Heart right ventricle (tissue), 16 donors: ENCODE measurements at regions not wholly inside any gene's neighbourhood (a gene's known extent, or its start where the extent isn't known, plus 50 kb on each side); places are given as distances from the start of the nearest gene placed in this dataset.

Experiments used
- ATAC-seq, 8 donors: fragments of 200-7000 bp; cut with Tn5 transposase; one replicate each; pipeline ENCODE4 v1.9.1; 2020; ENCODE audit warnings: mild to moderate bottlenecking in 8 of 8, moderate library complexity in 8 of 8, moderate number of reproducible peaks in 1 of 8
- DNase-seq, 2 donors: peaks; one replicate each; pipeline ENCODE4 v3.0.0-alpha.2; 2020
- H3K27ac ChIP-seq, 10 donors: fragments of 200-600 bp; sonication (generic) in 2 of 10; one replicate each; pipeline versions ENCODE4 v1.5.0 to v1.8.0; 2020 to 2022; ENCODE audit warnings: mild to moderate bottlenecking in 3 of 10
- H3K27me3 ChIP-seq, 7 donors: fragments of 200-600 bp; one replicate each; pipeline ENCODE4 v1.8.0; 2021 to 2022; ENCODE audit warnings: mild to moderate bottlenecking in 2 of 7
- H3K36me3 ChIP-seq, 9 donors: fragments of 200-600 bp; sonication (generic) in 1 of 9; one replicate each; pipeline versions ENCODE4 v1.5.0 to v1.8.0; 2020 to 2022; ENCODE audit warnings: mild to moderate bottlenecking in 2 of 9
- H3K4me1 ChIP-seq, 9 donors: fragments of 200-600 bp; sonication (generic) in 1 of 9; one replicate each; pipeline versions ENCODE4 v1.5.0 to v1.8.0; 2020 to 2022; ENCODE audit warnings: mild to moderate bottlenecking in 4 of 9
- H3K4me3 ChIP-seq, 10 donors: fragments of 200-600 bp; sonication (generic) in 2 of 10; one replicate each; pipeline versions ENCODE4 v1.5.0 to v1.8.0; 2020 to 2022; ENCODE audit warnings: mild to moderate bottlenecking in 7 of 10, moderate library complexity in 2 of 10
- H3K9me3 ChIP-seq, 11 donors: fragments of 200-600 bp in 10 of 11; sonication (generic) in 2 of 11; one replicate each; pipeline versions ENCODE4 v1.5.0 to v1.8.0; 2013 to 2022; ENCODE audit warnings: mild to moderate bottlenecking in 2 of 11, control low read depth in 1 of 11, moderate library complexity in 1 of 11
- WGBS, 2 donors: extraction: QIAGEN DNeasy Blood & Tissue Kit; methylation state at CpG; one replicate each; pipeline ENCODE4 v1.1.7; 2013; ENCODE audit warnings: inconsistent platforms in 1 of 2; 5-methylcytosine and 5-hydroxymethylcytosine counted together
- intact Hi-C, 10 donors: fragments of 100-400 bp; cut with DNase I; formaldehyde crosslinking; loops; one replicate each; pipeline versions ENCODE4 v1.11.1 to v1.14.2; 2022
- TF ChIP-seq, protein P1 (sequence below), 9 donors: fragments of 200-600 bp; sonication (generic) in 2 of 9; IDR thresholded peaks; one replicate each; pipeline versions ENCODE4 v1.5.0 to v1.8.0; 2021 to 2022; ENCODE audit warnings: antibody characterized with exemption in 9 of 9, mild to moderate bottlenecking in 5 of 9, moderate library complexity in 1 of 9
- donor health status: Arrhythmogenic right ventricular cardiomyopathy.
- donor health status: ischemic (EF 13 %, LVEDD 7.1; RV severe dilation, severe dysfunction).
- donor health status: healthy with polysubstance abuse.
- donor health status: DM: no; HTN: yes; CAD: no.
- donor health status: DM: no; HTN: no; CAD: no.
- donor health status: ischemic (EF 25% LVEDD 6.9; RV normal size, moderate dysfunction).
- donor health status: ischemic (EF 25% LVEDD 5.7; RV mildly dilated, moderate dysfunction).
- donor health status: healthy.
- donor health status: DM: yes; HTN: yes; CAD: no.
- donor health status: Ischemic cardiomyopathy.
- donor health status: ischemic (EF 35%, LVEDD 5.7; RV mildly dilated, moderate dysfunction).
- donor health status: nonischemic (EF 11% LVEDD 7.7; RV severe dilation, severe dysfunction).
- donor health status: DM: yes; HTN: yes; CAD: no.
- donor health status: PGD.
- donor health status: ischemic (EF 29% LVEDD 5.4; RV normal size, mild dysfunction).
- donor health status: nonischemic (EF 23%, LVEDD 6.1; RV moderate dilation, normal function).

DNA sequence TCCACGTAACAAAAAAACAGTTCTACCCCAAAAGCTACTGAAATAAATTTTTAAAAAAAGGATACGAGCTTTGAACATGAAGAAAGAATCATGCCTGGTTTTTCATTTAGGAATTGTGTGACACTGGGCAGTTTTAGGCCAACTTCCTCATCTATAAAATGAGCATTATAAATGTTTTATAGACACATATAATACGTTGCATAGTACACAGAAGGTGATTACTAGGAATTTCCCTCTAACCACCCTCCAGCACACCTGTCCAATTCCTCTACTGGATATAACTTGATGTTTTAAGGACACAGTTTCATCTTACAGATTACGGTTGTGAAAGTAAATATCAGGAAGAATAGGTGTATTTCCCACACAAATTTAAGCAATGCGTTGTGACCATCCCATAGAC, 85.5 kb upstream of the IQCM start:
- peaks cover 0 to 6% (median 0%) of the 10 kb centered on the region in 11 donors for H3K9me3 ChIP-seq
- no peak for ATAC-seq
- H3K4me3 ChIP-seq = no peak overlapping the region
- H3K27ac ChIP-seq = no peak overlapping the region
- 74 to 89% methylated on average over 5 of the region's 5 CpGs for WGBS, 2 donors
- intact Hi-C loops = loop anchor here in 1 of 10 donors (10.0 kb wide), 1 partner anchor 356 kb away; no protein-coding TSS in a partner anchor
- no peaks in the 10 kb centered on the region for H3K27me3 ChIP-seq
- DNase-seq = no peak
- TF ChIP-seq, protein P1, sequence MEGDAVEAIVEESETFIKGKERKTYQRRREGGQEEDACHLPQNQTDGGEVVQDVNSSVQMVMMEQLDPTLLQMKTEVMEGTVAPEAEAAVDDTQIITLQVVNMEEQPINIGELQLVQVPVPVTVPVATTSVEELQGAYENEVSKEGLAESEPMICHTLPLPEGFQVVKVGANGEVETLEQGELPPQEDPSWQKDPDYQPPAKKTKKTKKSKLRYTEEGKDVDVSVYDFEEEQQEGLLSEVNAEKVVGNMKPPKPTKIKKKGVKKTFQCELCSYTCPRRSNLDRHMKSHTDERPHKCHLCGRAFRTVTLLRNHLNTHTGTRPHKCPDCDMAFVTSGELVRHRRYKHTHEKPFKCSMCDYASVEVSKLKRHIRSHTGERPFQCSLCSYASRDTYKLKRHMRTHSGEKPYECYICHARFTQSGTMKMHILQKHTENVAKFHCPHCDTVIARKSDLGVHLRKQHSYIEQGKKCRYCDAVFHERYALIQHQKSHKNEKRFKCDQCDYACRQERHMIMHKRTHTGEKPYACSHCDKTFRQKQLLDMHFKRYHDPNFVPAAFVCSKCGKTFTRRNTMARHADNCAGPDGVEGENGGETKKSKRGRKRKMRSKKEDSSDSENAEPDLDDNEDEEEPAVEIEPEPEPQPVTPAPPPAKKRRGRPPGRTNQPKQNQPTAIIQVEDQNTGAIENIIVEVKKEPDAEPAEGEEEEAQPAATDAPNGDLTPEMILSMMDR (IDR thresholded peaks at IDR 0.05) = no peak
- H3K4me1 ChIP-seq = no peaks in the 10 kb centered on the region
- no peaks in the 10 kb centered on the region for H3K36me3 ChIP-seq

DNA sequence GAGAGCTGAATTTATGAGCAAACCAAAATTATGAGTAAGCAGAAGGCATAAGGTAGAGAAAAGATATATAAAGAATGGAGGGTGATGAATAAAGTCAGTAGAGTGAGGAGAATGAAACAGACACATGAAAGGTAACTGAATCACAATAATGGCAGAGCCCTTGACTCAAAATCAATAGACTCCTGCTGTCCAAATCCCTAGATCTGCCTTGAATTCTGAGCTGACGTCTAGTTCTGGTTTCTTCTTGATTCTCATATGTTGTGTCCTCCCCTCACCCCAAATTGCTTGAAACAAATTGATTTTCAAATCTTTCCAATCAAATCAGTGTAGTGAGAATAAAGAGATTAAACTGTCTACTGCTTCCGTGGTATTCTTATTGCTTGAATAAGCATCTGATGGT, 86.6 kb upstream of the IQCM start:
- intact Hi-C loops = loop anchor here in 1 of 10 donors (10.0 kb wide), 1 partner anchor 357 kb away; no protein-coding TSS in a partner anchor
- TF ChIP-seq, protein P1 (IDR thresholded peaks at IDR 0.05) = no peak
- ATAC-seq (no peak), DNase-seq (no peak)
- no peaks in the 10 kb centered on the region for H3K27me3 ChIP-seq
- H3K27ac ChIP-seq = no peak overlapping the region
- H3K4me1 ChIP-seq = no peaks in the 10 kb centered on the region
- no peak overlapping the region for H3K4me3 ChIP-seq
- H3K9me3 ChIP-seq = peaks cover 0 to 6% (median 0%) of the 10 kb centered on the region in 11 donors
- no peaks in the 10 kb centered on the region for H3K36me3 ChIP-seq
- 48 to 91% methylated on average over 2 of the region's 2 CpGs for WGBS, 2 donors

DNA sequence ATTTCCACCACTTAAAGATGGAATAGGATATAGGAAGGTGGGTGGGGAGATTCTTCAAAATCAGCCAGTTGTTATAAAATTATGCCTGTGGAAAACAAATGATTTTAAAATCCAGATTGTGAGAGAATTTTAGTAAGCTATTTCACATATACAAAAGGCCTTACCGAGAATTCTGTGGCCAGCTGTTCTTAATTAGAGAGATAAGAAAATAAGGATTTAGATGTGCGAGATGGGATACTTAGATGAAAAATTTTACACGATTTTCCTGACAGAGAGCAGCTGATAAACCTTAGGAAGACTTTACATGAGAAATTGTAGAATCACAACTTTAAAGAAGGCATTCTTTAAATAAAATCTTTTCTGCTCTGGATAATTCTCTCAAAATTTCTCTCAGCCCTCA, 94.5 kb upstream of the IQCM start:
- H3K27me3 ChIP-seq = no peaks in the 10 kb centered on the region
- ATAC-seq (no peak), DNase-seq (no peak)
- no peak overlapping the region for H3K4me3 ChIP-seq
- TF ChIP-seq, protein P1 (IDR thresholded peaks at IDR 0.05) = no peak
- WGBS, 2 donors = 69 to 71% methylated on average over 3 of the region's 3 CpGs
- H3K27ac ChIP-seq = peak overlapping the region in 1 of 10 donors; percentile 4
- no peaks in the 10 kb centered on the region for H3K36me3 ChIP-seq
- no peaks in the 10 kb centered on the region for H3K9me3 ChIP-seq
- H3K4me1 ChIP-seq = peaks cover 0 to 32% (median 0%) of the 10 kb centered on the region in 9 donors
- intact Hi-C loops = no loop called here

GRCh38 chr4:149910604-149911350, 95.1 kb upstream of the IQCM start:
- H3K4me3 ChIP-seq = no peak overlapping the region
- no peaks in the 10 kb centered on the region for H3K36me3 ChIP-seq
- 39 to 55% methylated on average over 2 of the region's 2 CpGs for WGBS, 2 donors
- ATAC-seq (no peak), DNase-seq (no peak)
- intact Hi-C loops = no loop called here
- no peaks in the 10 kb centered on the region for H3K9me3 ChIP-seq
- TF ChIP-seq, protein P1 (IDR thresholded peaks at IDR 0.05) = no peak
- no peak overlapping the region for H3K27ac ChIP-seq
- H3K4me1 ChIP-seq = peaks cover 0 to 32% (median 0%) of the 10 kb centered on the region in 9 donors
- no peaks in the 10 kb centered on the region for H3K27me3 ChIP-seq
